Spleen (tissue), 11 donors: ENCODE measurements at regions not wholly inside any gene's neighbourhood (a gene's known extent, or its start where the extent isn't known, plus 50 kb on each side); places are given as distances from the start of the nearest gene placed in this dataset.

Source experiments
- DNase-seq: peaks from one replicate; pipeline ENCODE4 v3.0.0-alpha.2; 2020
- H3K27ac ChIP-seq, 8 donors: fragments of 200-600 bp; sonication (generic) in 7 of 8; 1 replicate in 4 of 8; 2 replicates in 4 of 8; pipeline versions ENCODE4 v1.5.0 to v1.8.0; 2016 to 2021; ENCODE audit warnings: inconsistent platforms in 4 of 8, mild to moderate bottlenecking in 4 of 8, moderate library complexity in 1 of 8
- H3K27me3 ChIP-seq, 7 donors: fragments of 200-600 bp; sonication (generic) in 6 of 7; replicated peaks in 1 of 7; 1 replicate in 4 of 7; 2 replicates in 3 of 7; pipeline versions ENCODE4 v1.5.0 to v1.8.0; 2016 to 2021; ENCODE audit warnings: inconsistent platforms in 3 of 7, mild to moderate bottlenecking in 1 of 7
- H3K36me3 ChIP-seq, 6 donors: fragments of 200-600 bp; sonication (generic) in 5 of 6; 1 replicate in 4 of 6; 2 replicates in 2 of 6; pipeline versions ENCODE4 v1.5.0 to v1.8.0; 2016 to 2021; ENCODE audit warnings: inconsistent platforms in 2 of 6
- H3K4me1 ChIP-seq, 6 donors: fragments of 200-600 bp; sonication (generic) in 5 of 6; 1 replicate in 3 of 6; 2 replicates in 3 of 6; pipeline versions ENCODE4 v1.5.0 to v1.8.0; 2016 to 2021; ENCODE audit warnings: inconsistent platforms in 3 of 6
- H3K4me3 ChIP-seq, 8 donors: fragments of 200-600 bp; sonication (generic) in 7 of 8; 1 replicate in 4 of 8; 2 replicates in 4 of 8; pipeline versions ENCODE4 v1.5.0 to v1.8.0; 2016 to 2021; ENCODE audit warnings: inconsistent platforms in 4 of 8, mild to moderate bottlenecking in 4 of 8, moderate library complexity in 2 of 8
- H3K9me3 ChIP-seq, 8 donors: fragments of 200-600 bp; sonication (generic) in 7 of 8; 1 replicate in 4 of 8; 2 replicates in 4 of 8; pipeline versions ENCODE4 v1.5.0 to v1.8.0; 2016 to 2021; ENCODE audit warnings: inconsistent platforms in 4 of 8
- CTCF ChIP-seq, 11 experiments: fragments of 200-600 bp in 7 of 11; fragments of 450-650 bp in 4 of 11; sonication (generic) in 4 of 11; IDR thresholded peaks in 8 of 11; conservative IDR thresholded peaks in 3 of 11; 1 replicate in 7 of 11; 2 replicates in 4 of 11; pipeline versions ENCODE4 v1.4.0 to v1.8.0; 2016 to 2021; ENCODE audit warnings: antibody characterized with exemption in 11 of 11, inconsistent platforms in 4 of 11, mild to moderate bottlenecking in 1 of 11
- POLR2A ChIP-seq, 3 donors: fragments of 450-650 bp; IDR thresholded peaks; one replicate each; pipeline ENCODE4 v1.5.1; 2017; ENCODE audit warnings: antibody characterized with exemption in 3 of 3, mild to moderate bottlenecking in 1 of 3
- POLR2AphosphoS5 ChIP-seq, 3 donors: sonication (generic); formaldehyde crosslinking; IDR thresholded peaks; one replicate each; pipeline ENCODE4 v1.5.1; 2017; ENCODE audit warnings: antibody characterized with exemption in 3 of 3
- WGBS, 5 donors: extraction: QIAGEN DNeasy Blood & Tissue Kit in 3 of 5; methylation state at CpG; one replicate each; pipeline versions ENCODE4 v1.1.5 to v1.1.7; 2013 to 2018; 5-methylcytosine and 5-hydroxymethylcytosine counted together
- intact Hi-C: fragments of 100-400 bp; cut with DNase I; formaldehyde crosslinking; loops from one replicate; pipeline ENCODE4 v1.15.0; 2023; ENCODE audit warnings: low total_unique reads
- donor health status: healthy with polysubstance abuse.
- donor health status: DM: no; HTN: no; CAD: no; lungs with moderate emphysema.
- donor health status: DM: no; HTN: no; CAD: no.
- donor health status: Bipolar disorder and iron deficiency.
- donor health status: healthy.
- donor health status: DM: no; HTN: no; CAD: no.
- donor health status: DM: yes; HTN: yes; CAD: no.

DNA sequence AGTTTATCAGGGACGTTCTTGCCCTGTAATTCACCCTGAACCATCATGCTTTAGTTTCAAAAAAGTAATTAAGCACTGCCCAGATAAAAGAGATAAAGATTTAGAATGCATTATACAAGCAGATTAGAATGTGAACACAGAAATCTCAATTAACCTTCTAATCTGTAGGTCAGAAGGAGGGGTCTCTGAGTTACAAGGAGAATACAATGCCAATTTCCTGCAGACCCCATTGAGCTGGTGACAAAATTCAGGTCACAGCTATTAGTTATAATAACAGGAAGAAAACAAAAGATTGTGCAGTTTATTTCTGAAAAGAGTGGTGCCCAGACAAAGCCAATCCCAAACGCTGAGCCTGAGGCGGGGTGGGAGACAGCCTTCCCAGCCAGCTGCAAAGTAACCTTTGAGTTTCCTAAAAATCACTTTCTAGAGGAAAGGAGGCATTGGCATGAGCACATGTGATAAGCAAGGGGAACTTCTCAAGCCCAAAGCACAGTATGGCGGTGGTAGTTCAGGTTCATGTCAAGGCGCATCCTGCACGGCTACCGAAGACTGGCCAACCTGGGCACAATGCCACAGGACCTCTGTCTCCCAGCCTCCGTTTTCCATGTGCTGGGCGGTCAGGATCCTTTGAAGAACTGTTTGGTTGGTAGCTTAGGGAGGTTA lies 192.5 kb downstream of the TTLL2 start:
- Histone ChIP-seq H3K4me1 (peaks cover 0 to 6% (median 0%) of the 10 kb centered on the region in 6 donors), H3K36me3 (no peaks in the 10 kb centered on the region), H3K9me3 (no peaks in the 10 kb centered on the region), H3K4me3 (no peak overlapping the region), H3K27ac (peak overlapping the region in 3 of 8 donors; percentile 35 to 64 (median 39)), H3K27me3 (peaks cover 0 to 5% (median 0%) of the 10 kb centered on the region in 7 donors)
- intact Hi-C loops, result no loop called here
- TF ChIP-seq POLR2AphosphoS5 (IDR thresholded peaks at IDR 0.05) (peak in 2 of 3 donors; percentile 50 to 71), POLR2A (IDR thresholded peaks at IDR 0.05) (no peak)
- DNase-seq, result no peak
- WGBS, 5 donors, result 47 to 68% (median 53%) methylated on average over 9 of the region's 9 CpGs

DNA sequence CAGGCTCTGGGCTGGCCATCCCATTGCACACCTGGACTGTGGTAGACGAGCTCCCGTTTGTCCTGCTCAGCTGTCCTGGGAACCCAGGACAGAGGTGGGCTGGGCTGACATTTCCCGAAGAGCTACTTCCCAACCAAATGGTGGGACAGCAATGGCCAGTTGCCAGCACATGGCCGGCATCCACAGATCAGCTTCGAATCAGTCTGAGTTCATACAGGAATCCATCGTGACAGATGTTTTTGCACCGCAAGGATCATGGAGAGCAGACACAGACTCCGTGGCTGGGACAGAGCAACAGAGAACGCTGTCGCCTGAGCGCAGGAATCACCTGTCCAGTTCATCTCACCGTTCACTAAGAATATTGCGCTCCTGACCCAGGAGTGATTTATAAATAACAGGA lies 198.5 kb downstream of the TTLL2 start:
- H3K4me1 ChIP-seq, result no peaks in the 10 kb centered on the region
- no peaks in the 10 kb centered on the region for H3K9me3 ChIP-seq
- H3K27ac ChIP-seq, result no peak overlapping the region
- 90 to 97% (median 93%) methylated on average over 8 to 13 of the region's 13 CpGs for WGBS, 5 donors
- H3K4me3 ChIP-seq, result no peak overlapping the region
- H3K36me3 ChIP-seq, result no peaks in the 10 kb centered on the region
- H3K27me3 ChIP-seq, result no peaks in the 10 kb centered on the region
- DNase-seq, result no peak
- intact Hi-C loops, result no loop called here
- no peak for TF ChIP-seq CTCF (IDR thresholded peaks at IDR 0.05 in 8 of 11, conservative IDR thresholded peaks at IDR 0.05 in 3 of 11)
- no peak for TF ChIP-seq POLR2AphosphoS5 (IDR thresholded peaks at IDR 0.05)
- no peak for TF ChIP-seq POLR2A (IDR thresholded peaks at IDR 0.05)

DNA sequence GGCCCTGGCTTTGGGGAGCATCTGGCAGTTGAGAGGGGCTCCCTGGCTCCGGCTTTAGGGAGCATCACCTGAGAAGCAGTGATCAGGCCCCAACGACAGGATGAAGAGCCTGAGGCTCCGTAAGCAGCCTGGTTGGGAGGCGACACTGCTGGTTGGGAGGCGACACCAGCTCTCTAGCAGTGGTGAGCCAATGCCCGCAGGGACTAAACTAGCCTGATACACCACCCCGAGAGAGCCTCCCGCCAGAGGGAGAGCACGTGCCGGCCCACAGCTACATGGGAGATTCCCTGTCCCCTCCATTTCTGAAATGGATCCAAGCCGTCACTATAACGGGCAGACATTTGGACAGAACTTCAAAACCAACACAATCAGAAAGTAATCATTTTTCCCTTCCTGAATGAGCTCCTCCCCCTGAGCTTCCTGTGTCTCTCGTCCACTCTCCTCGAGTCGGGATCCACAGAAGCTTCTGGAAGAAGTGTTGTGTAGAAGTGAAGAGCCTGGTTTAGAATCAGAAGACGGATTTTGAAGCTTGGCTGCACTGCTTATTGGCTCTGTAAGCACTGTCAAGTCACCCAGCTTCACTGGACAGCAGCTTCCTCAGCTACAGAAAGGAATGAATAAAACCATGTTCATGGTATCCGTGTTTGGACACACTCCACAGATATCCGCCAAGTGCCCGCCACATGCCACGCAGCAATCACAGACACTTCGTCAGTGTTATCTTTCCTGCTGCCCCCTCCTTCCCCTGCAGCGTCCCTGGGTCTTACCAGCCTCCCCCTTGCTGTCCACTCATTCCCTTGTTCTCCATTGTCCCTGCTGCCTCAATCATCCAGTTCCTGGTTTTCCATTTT lies 199.6 kb downstream of the TTLL2 start:
- TF ChIP-seq POLR2A (IDR thresholded peaks at IDR 0.05), result no peak
- no peak for TF ChIP-seq POLR2AphosphoS5 (IDR thresholded peaks at IDR 0.05)
- TF ChIP-seq CTCF (IDR thresholded peaks at IDR 0.05 in 8 of 11, conservative IDR thresholded peaks at IDR 0.05 in 3 of 11), result no peak
- Histone ChIP-seq H3K27ac (peak overlapping the region in 1 of 8 donors; percentile 26), H3K27me3 (no peaks in the 10 kb centered on the region), H3K36me3 (no peaks in the 10 kb centered on the region), H3K9me3 (no peaks in the 10 kb centered on the region), H3K4me1 (no peaks in the 10 kb centered on the region), H3K4me3 (no peak overlapping the region)
- intact Hi-C loops, result no loop called here
- WGBS, 5 donors, result 65 to 74% (median 69%) methylated on average over 21 to 22 of the region's 22 CpGs
- DNase-seq, result no peak

DNA sequence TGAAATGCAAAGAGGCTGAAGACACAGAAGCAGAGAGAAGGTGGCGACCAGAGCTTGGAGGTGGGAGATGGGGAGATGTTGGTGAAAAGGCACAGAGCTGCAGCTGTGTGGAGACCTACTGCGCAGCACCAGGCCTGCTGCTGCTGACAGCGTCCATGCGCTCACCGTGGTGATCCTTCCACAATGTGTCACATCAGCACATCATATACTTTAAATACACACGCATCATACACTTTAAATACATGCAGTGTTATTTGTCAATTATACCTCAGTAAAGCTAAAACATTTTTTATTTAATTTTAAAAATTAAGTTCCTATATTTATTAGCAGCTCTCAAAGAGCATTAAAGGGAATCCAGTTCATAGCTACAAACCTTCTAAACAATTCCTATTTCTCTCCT lies 200.9 kb downstream of the TTLL2 start:
- 93 to 97% (median 94%) methylated on average over 6 of the region's 6 CpGs for WGBS, 5 donors
- H3K4me3 ChIP-seq, result no peak overlapping the region
- no peaks in the 10 kb centered on the region for H3K36me3 ChIP-seq
- H3K27me3 ChIP-seq, result peaks cover 0 to 9% (median 0%) of the 10 kb centered on the region in 7 donors
- intact Hi-C loops, result no loop called here
- no peak for DNase-seq
- H3K9me3 ChIP-seq, result no peaks in the 10 kb centered on the region
- TF ChIP-seq POLR2AphosphoS5 (IDR thresholded peaks at IDR 0.05) (no peak), CTCF (IDR thresholded peaks at IDR 0.05 in 8 of 11, conservative IDR thresholded peaks at IDR 0.05 in 3 of 11) (no peak), POLR2A (IDR thresholded peaks at IDR 0.05) (no peak)
- no peaks in the 10 kb centered on the region for H3K4me1 ChIP-seq
- H3K27ac ChIP-seq, result no peak overlapping the region
